CD4-positive, alpha-beta T cell treated with Interleukin-15 for 1 hour (primary cell): ENCODE measurements at regions not wholly inside any gene's neighbourhood (a gene's known extent, or its start where the extent isn't known, plus 50 kb on each side); places are given as distances from the start of the nearest gene placed in this dataset.
"Not testable (repeated sequence)": the region's sequence is repeated elsewhere in the genome, so short reads cannot be mapped to it uniquely, and the experiment has no call there.

Experiments used
- DNase-seq: peaks from one replicate; pipeline ENCODE4 v3.0.0-alpha.2; 2020

GRCh38 chr4:173748353-173748752, 218.3 kb upstream of the HAND2 start:
- no peak for DNase-seq

- no peak for DNase-seq
Measured at GRCh38 chr4:173747537-173748257, 217.7 kb upstream of the HAND2 start.

GRCh38 chr4:173746424-173746823, 216.4 kb upstream of the HAND2 start:
- DNase-seq: no peak

GRCh38 chr4:173745765-173746164, 215.7 kb upstream of the HAND2 start:
- DNase-seq: no peak

GRCh38 chr4:173736840-173737239, 206.8 kb upstream of the HAND2 start:
- DNase-seq: no peak

- DNase-seq: no peak
Measured at GRCh38 chr4:173735585-173735984, 205.6 kb upstream of the HAND2 start.

- DNase-seq: no peak
Measured at GRCh38 chr4:173735049-173735448, 205.0 kb upstream of the HAND2 start.

- DNase-seq: no peak
Measured at GRCh38 chr4:173731257-173731656, 201.2 kb upstream of the HAND2 start.

GRCh38 chr4:173722075-173722474, 192.0 kb upstream of the HAND2 start:
- DNase-seq: no peak

- DNase-seq: not testable (repeated sequence)
Measured at GRCh38 chr4:173718504-173718903, 188.5 kb upstream of the HAND2 start.

GRCh38 chr4:173717581-173717980, 187.6 kb upstream of the HAND2 start:
- no peak for DNase-seq

GRCh38 chr4:173714456-173714855, 184.4 kb upstream of the HAND2 start:
- no peak for DNase-seq

GRCh38 chr4:173713026-173713425, 183.0 kb upstream of the HAND2 start:
- no peak for DNase-seq

- DNase-seq: no peak
Measured at GRCh38 chr4:173707658-173708419, 177.8 kb upstream of the HAND2 start.

GRCh38 chr4:173704201-173704600, 174.2 kb upstream of the HAND2 start:
- DNase-seq: no peak

GRCh38 chr4:173703021-173703420, 173.0 kb upstream of the HAND2 start:
- no peak for DNase-seq

GRCh38 chr4:173700650-173701049, 170.6 kb upstream of the HAND2 start:
- no peak for DNase-seq

- no peak for DNase-seq
Measured at GRCh38 chr4:173699841-173700475, 169.9 kb upstream of the HAND2 start.

- no peak for DNase-seq
Measured at GRCh38 chr4:173698557-173699262, 168.7 kb upstream of the HAND2 start.

- no peak for DNase-seq
Measured at GRCh38 chr4:173697840-173698239, 167.8 kb upstream of the HAND2 start.

- DNase-seq: no peak
Measured at GRCh38 chr4:173696551-173696950, 166.5 kb upstream of the HAND2 start.

GRCh38 chr4:173696011-173696410, 166.0 kb upstream of the HAND2 start:
- DNase-seq: no peak

- no peak for DNase-seq
Measured at GRCh38 chr4:173685831-173686210, 155.8 kb upstream of the HAND2 start.
